ENCODE measurements at regions not wholly inside any gene's neighbourhood (a gene's known extent, or its start where the extent isn't known, plus 50 kb on each side); places are given as distances from the start of the nearest gene placed in this dataset.

DNA sequence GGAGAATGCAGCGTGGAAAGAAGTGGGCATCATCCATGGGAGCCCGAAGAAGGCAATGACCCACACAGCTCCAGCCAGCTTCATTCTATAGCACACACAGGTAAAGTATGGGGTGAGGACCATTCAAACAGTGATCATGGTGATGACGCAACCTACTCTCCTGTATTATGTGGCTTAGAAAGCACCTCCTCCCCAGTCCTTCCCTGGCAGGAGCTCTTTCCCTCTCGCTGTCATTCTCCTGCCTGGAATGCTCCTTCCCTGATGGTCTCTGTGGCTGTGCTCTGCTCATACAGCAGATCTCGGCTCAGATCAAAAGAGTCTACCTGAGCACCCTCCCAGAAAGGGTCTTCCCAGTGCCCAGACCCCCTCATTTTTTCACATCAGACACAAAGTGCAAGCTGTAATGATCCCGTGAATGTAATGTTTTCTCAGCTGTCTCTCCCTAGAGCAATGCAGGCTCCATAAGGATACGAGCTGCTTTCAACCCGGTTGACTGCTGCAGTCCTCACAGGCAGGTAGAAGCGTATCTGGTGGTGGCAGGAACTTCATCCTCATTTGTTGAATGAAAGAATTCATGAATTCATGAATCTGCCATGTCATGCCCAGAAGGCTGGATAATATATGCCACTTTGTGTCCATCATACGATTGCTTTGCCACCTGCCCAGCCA, 248.8 kb downstream of the HS3ST3A1 start:
- H3K27me3 ChIP-seq = no peaks in the 10 kb centered on the region
- no peak for TF ChIP-seq EP300 (IDR thresholded peaks at IDR 0.05)
- TF ChIP-seq POLR2A (IDR thresholded peaks at IDR 0.05) = no peak
- TF ChIP-seq, protein P1, sequence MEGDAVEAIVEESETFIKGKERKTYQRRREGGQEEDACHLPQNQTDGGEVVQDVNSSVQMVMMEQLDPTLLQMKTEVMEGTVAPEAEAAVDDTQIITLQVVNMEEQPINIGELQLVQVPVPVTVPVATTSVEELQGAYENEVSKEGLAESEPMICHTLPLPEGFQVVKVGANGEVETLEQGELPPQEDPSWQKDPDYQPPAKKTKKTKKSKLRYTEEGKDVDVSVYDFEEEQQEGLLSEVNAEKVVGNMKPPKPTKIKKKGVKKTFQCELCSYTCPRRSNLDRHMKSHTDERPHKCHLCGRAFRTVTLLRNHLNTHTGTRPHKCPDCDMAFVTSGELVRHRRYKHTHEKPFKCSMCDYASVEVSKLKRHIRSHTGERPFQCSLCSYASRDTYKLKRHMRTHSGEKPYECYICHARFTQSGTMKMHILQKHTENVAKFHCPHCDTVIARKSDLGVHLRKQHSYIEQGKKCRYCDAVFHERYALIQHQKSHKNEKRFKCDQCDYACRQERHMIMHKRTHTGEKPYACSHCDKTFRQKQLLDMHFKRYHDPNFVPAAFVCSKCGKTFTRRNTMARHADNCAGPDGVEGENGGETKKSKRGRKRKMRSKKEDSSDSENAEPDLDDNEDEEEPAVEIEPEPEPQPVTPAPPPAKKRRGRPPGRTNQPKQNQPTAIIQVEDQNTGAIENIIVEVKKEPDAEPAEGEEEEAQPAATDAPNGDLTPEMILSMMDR (IDR thresholded peaks at IDR 0.05) = no peak
- DNase-seq (ENCODE audit: low spot score in 2 of 2) = no peak
- H3K27ac ChIP-seq = no peak overlapping the region
- no peak overlapping the region for H3K4me3 ChIP-seq
- no peaks in the 10 kb centered on the region for H3K36me3 ChIP-seq
- WGBS, 2 donors = 79 to 87% methylated on average over 10 of the region's 10 CpGs
- H3K9me3 ChIP-seq = no peaks in the 10 kb centered on the region
- H3K4me1 ChIP-seq = no peaks in the 10 kb centered on the region

DNA sequence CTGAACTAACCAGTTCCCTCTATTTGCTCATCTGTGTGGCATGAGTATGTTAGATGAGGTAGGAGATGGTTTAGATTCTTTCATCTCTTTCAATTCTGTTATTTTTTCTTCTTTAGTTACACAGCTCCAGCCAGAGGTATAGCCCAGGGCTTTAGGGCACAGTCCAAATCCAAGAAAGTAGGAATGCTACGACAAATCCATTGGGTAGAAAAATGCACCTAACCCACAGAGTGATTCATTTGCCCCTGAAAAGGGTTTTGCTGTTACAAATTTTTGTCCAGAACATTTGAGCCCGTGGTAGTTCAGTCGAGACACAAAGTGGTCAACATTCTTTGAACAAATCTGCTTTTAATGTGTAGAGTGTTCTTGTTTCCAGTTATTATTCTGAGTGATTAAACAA, 250.7 kb downstream of the HS3ST3A1 start:
- TF ChIP-seq POLR2A (IDR thresholded peaks at IDR 0.05) = no peak
- TF ChIP-seq EP300 (IDR thresholded peaks at IDR 0.05) = no peak
- TF ChIP-seq, protein P1 (IDR thresholded peaks at IDR 0.05) = no peak
- Histone ChIP-seq H3K4me1 (no peaks in the 10 kb centered on the region), H3K4me3 (no peak overlapping the region), H3K27ac (no peak overlapping the region), H3K9me3 (no peaks in the 10 kb centered on the region), H3K36me3 (no peaks in the 10 kb centered on the region), H3K27me3 (no peaks in the 10 kb centered on the region)
- WGBS, 2 donors = 63 to 69% methylated on average over 3 of the region's 3 CpGs
- no peak for DNase-seq (ENCODE audit: low spot score in 2 of 2)

DNA sequence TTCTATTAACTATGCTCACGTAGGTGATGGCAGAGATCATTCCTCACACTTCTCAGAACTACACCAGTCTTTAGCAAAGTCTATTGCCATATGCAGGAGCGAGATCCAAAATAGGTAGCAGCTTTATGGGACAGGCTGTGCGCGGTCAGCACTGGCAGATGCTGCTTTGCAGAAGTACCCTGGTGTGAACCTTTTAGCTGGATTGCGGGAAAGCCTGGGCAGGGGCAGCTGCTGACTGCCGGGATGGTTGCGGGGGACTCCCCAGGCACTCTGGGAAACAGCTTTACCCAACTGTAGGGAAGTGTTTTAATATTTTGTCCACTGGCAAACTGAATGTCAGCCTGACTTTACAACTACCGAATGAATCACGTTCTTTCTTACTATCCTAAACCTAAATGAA, 251.3 kb downstream of the HS3ST3A1 start:
- DNase-seq (ENCODE audit: low spot score in 2 of 2) = no peak
- H3K4me3 ChIP-seq = no peak overlapping the region
- 86 to 92% methylated on average over 9 of the region's 9 CpGs for WGBS, 2 donors
- H3K27ac ChIP-seq = no peak overlapping the region
- H3K36me3 ChIP-seq = no peaks in the 10 kb centered on the region
- H3K4me1 ChIP-seq = no peaks in the 10 kb centered on the region
- TF ChIP-seq, protein P1 (IDR thresholded peaks at IDR 0.05) = no peak
- no peak for TF ChIP-seq EP300 (IDR thresholded peaks at IDR 0.05)
- TF ChIP-seq POLR2A (IDR thresholded peaks at IDR 0.05) = no peak
- no peaks in the 10 kb centered on the region for H3K27me3 ChIP-seq
- H3K9me3 ChIP-seq = no peaks in the 10 kb centered on the region

DNA sequence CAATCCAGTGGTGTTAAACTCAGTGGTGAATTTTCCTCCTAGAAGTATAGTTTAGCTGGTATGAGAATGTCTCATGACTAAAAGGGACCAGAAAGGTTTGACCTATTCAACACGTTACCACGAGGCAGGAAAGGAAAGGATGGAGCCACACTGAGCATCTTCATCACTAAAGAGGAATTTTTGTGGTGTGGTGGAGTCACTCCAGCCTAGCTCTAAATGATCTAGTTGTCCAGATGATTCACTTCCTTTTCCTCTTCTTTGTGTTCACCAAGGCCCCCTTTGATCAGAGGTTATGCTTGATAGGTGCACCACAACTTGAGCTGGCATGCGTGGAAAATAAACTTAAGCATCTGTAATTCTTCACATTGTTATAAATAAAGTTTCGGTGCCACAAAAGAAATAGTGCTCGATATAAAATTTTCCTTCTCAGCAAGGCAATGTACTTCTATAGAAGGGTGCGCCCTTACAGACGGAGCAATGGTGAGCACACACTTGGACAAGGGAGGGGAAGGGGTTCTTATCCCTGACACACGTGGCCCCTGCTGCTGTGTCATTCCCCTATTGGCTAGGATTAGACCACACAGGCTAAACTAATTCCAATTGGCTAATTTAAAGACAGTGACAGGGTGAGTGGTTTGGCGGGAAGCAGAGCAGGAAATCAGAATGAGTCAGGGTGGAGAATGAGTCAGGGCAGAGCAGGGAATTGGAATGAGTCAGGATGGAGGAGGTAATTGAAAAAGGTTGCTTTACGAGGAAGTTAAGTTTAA, 254.6 kb downstream of the HS3ST3A1 start:
- Histone ChIP-seq H3K4me3 (no peak overlapping the region), H3K36me3 (no peaks in the 10 kb centered on the region), H3K4me1 (no peaks in the 10 kb centered on the region), H3K27me3 (no peaks in the 10 kb centered on the region), H3K9me3 (no peaks in the 10 kb centered on the region), H3K27ac (no peak overlapping the region)
- DNase-seq (ENCODE audit: low spot score in 2 of 2) = no peak
- 83 to 88% methylated on average over 10 of the region's 10 CpGs for whole genome bisulfite sequencing, 2 donors
- TF ChIP-seq, protein P1 (IDR thresholded peaks at IDR 0.05) = no peak
- TF ChIP-seq POLR2A (IDR thresholded peaks at IDR 0.05) (no peak), EP300 (IDR thresholded peaks at IDR 0.05) (no peak)

DNA sequence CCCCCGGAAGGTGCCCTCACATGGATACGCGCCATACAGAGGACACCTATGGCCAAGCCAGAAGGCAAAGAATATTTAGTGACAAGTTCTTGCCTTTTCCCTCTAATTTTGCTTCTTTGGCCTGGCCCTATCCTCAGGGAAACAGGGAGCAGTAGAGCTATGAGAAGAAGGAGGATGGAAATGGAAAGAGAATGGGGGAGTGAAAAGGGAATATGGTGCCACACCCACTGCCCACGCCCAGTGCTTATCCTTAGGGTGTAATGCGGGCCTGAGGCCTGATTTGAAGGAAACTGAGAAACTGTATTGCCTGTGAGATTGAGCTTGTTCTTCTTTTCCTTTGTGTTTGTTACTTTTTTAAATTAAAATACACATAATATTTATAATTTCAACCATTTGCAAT, 255.1 kb downstream of the HS3ST3A1 start:
- H3K27ac ChIP-seq = no peak overlapping the region
- no peaks in the 10 kb centered on the region for H3K9me3 ChIP-seq
- no peaks in the 10 kb centered on the region for H3K36me3 ChIP-seq
- DNase-seq (ENCODE audit: low spot score in 2 of 2) = no peak
- no peak overlapping the region for H3K4me3 ChIP-seq
- TF ChIP-seq, protein P1 (IDR thresholded peaks at IDR 0.05) = no peak
- no peak for TF ChIP-seq POLR2A (IDR thresholded peaks at IDR 0.05)
- no peak for TF ChIP-seq EP300 (IDR thresholded peaks at IDR 0.05)
- H3K4me1 ChIP-seq = no peaks in the 10 kb centered on the region
- 93 to 94% methylated on average over 5 of the region's 5 CpGs for WGBS, 2 donors
- H3K27me3 ChIP-seq = no peaks in the 10 kb centered on the region

Data from tibial nerve (tissue), 4 donors.